Kidney (tissue), 13 donors: ENCODE measurements at regions not wholly inside any gene's neighbourhood (a gene's known extent, or its start where the extent isn't known, plus 50 kb on each side); places are given as distances from the start of the nearest gene placed in this dataset.
A peak's percentile ranks its signal among the peaks of the same experiment; 100 is the strongest.

Experiments
- DNase-seq, 5 donors: peaks; one replicate each; pipeline ENCODE4 v3.0.0-alpha.2; 2013 to 2020
- FAIRE-seq: peaks from 2 replicates; lab custom pipeline; 2012; peaks lifted over from hg19 to GRCh38; lab: Jason Lieb, UNC
- H3K27ac ChIP-seq, 2 donors: one replicate each; pipeline ENCODE4 v1.7.0; 2013; ENCODE audit warnings: low read depth in 2 of 2, low read length in 2 of 2, inconsistent platforms in 1 of 2
- H3K27me3 ChIP-seq: one replicate; pipeline ENCODE4 v1.7.1; 2013; ENCODE audit warnings: low read length, inconsistent platforms; ENCODE audit not compliant: control insufficient read depth, insufficient read depth
- H3K36me3 ChIP-seq, 3 donors: one replicate each; pipeline versions ENCODE4 v1.7.0 to v1.7.1; 2013; ENCODE audit warnings: low read length in 3 of 3, control low read depth in 1 of 3, inconsistent platforms in 1 of 3; ENCODE audit not compliant: insufficient read depth in 3 of 3, control insufficient read depth in 2 of 3
- H3K4me1 ChIP-seq, 3 donors: one replicate each; pipeline versions ENCODE4 v1.7.0 to v1.7.1; 2013; ENCODE audit warnings: low read length in 3 of 3, inconsistent platforms in 1 of 3, low read depth in 1 of 3; ENCODE audit not compliant: control insufficient read depth in 2 of 3, insufficient read depth in 2 of 3
- H3K4me3 ChIP-seq, 3 donors: one replicate each; pipeline versions ENCODE4 v1.7.0 to v1.8.1; 2013; ENCODE audit warnings: low read length in 3 of 3, control low read depth in 1 of 3, inconsistent platforms in 1 of 3
- H3K9ac ChIP-seq, 3 donors: one replicate each; pipeline versions ENCODE4 v1.7.0 to v1.7.1; 2013; ENCODE audit warnings: low read length in 3 of 3, control low read depth in 1 of 3, inconsistent platforms in 1 of 3
- H3K9me3 ChIP-seq, 3 donors: one replicate each; pipeline versions ENCODE4 v1.7.0 to v1.7.1; 2013; ENCODE audit warnings: low read length in 3 of 3, control low read depth in 1 of 3, inconsistent platforms in 1 of 3; ENCODE audit not compliant: control insufficient read depth in 2 of 3, insufficient read depth in 1 of 3
- intact Hi-C: fragments of 100-400 bp; cut with DNase I; formaldehyde crosslinking; loops from one replicate; pipeline ENCODE4 v1.11.1; 2022
- TF ChIP-seq, protein P1 (sequence below): IDR thresholded peaks from 3 replicates; pipeline ENCODE4 v1.5.1; 2012; ENCODE audit warnings: mild to moderate bottlenecking, moderate library complexity, borderline replicate concordance; ENCODE audit not compliant: insufficient read depth; ENCODE audit errors: extremely low read depth
- donor health status: control.
- donor health status: control.
- donor health status: control.
- donor health status: control.
- donor health status: control.
- donor health status: DM: yes; HTN: yes; CAD: no.
- donor health status: Normal renal cell carcinoma (clear cell type).

DNA sequence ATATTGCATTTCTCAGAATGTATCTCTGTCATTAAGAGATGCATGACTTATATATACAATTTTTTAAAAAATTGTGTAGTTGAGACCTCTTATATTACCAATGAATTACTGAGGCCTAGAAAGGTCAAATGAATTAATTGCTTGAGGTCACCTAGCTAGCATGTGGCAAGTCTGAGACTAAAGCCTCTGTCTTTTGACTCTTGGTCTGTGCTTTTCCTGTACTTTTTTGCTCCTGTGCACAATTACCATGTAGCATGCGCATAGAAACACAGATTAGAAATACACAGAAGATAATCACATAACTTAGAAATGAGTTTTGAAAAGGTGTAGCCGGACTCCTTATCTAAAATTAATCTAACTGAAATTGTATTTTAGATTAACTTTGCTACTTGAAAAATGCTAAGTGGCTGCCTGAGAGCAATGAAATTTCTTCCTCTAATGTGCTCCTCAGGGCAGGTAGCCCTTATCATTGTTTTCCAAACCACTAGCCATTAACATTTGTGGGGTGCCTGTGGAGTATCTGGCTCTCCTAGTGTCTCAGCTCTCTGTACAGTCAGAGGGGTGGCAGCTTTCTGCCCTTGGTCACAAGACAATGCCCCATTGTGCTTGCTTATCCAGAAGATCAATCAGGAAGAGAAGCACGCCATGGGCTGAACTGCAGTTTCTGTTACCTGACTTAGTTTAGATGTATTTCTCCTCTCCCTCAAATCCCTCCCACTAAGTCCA is 119.6 kb downstream of the RFC3 start:
- intact Hi-C loops: loop anchor here (10.0 kb wide), 1 partner anchor 1207 kb away; no protein-coding TSS in a partner anchor

DNA sequence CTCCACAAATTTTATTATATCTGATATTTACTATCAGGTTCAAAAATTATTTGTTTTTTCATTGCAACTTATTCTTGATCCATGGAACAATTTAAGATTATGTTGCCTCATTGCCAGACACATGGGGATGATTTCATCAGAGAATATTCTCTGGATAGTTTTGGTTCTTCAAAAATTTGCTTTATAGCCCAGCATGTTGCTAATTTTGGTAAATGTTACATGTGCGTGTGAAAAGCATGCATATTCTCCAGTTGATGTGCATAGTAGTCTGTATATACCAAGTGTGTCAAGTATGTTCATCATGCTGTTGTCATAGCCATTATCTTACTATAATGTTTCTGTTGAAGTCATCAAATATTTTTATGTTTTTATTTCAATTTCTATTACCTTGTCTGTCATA is 122.3 kb downstream of the RFC3 start:
- TF ChIP-seq, protein P1, sequence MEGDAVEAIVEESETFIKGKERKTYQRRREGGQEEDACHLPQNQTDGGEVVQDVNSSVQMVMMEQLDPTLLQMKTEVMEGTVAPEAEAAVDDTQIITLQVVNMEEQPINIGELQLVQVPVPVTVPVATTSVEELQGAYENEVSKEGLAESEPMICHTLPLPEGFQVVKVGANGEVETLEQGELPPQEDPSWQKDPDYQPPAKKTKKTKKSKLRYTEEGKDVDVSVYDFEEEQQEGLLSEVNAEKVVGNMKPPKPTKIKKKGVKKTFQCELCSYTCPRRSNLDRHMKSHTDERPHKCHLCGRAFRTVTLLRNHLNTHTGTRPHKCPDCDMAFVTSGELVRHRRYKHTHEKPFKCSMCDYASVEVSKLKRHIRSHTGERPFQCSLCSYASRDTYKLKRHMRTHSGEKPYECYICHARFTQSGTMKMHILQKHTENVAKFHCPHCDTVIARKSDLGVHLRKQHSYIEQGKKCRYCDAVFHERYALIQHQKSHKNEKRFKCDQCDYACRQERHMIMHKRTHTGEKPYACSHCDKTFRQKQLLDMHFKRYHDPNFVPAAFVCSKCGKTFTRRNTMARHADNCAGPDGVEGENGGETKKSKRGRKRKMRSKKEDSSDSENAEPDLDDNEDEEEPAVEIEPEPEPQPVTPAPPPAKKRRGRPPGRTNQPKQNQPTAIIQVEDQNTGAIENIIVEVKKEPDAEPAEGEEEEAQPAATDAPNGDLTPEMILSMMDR: no peak
- intact Hi-C loops: no loop called here
- Histone ChIP-seq H3K9ac (no peak overlapping the region), H3K9me3 (no peaks in the 10 kb centered on the region), H3K36me3 (no peaks in the 10 kb centered on the region), H3K27me3 (no peaks in the 10 kb centered on the region), H3K4me3 (no peak overlapping the region), H3K27ac (no peak overlapping the region), H3K4me1 (peaks cover 0 to 2% (median 0%) of the 10 kb centered on the region in 3 donors)
- no peak for DNase-seq
- FAIRE-seq: no peak

More for the DNA sequence above, 119.6 kb downstream of the RFC3 start:
- Histone ChIP-seq H3K4me1 (peaks cover 0 to 2% (median 0%) of the 10 kb centered on the region in 3 donors), H3K9me3 (no peaks in the 10 kb centered on the region), H3K27me3 (no peaks in the 10 kb centered on the region), H3K9ac (no peak overlapping the region), H3K36me3 (no peaks in the 10 kb centered on the region), H3K4me3 (no peak overlapping the region), H3K27ac (no peak overlapping the region)
- TF ChIP-seq, protein P1: no peak
- no peak for FAIRE-seq
- peak in 2 of 5 donors; percentile 9 to 19 for DNase-seq

DNA sequence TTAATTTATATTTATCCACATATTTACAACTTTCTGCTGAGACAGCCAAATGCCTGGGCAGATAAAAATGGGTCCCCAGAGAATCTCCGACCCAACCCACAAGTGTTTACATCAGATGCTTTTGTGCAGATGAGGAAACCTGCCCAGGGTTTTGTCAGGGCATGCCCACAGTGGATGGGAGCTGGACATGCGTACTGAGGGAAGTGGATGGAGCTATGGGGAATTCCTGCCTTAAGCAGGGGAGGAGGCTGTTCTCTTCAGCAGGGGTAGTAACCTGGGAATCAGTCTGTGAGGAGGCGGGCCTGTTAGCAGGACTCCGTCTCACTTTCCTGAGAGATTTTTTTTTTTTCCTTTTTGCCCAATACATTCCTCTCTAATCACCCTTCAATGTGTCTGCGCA is 122.9 kb downstream of the RFC3 start:
- no peaks in the 10 kb centered on the region for H3K36me3 ChIP-seq
- H3K9ac ChIP-seq: no peak overlapping the region
- no peak overlapping the region for H3K27ac ChIP-seq
- H3K4me1 ChIP-seq: peaks cover 0 to 2% (median 0%) of the 10 kb centered on the region in 3 donors
- DNase-seq (no peak), FAIRE-seq (no peak)
- no peaks in the 10 kb centered on the region for H3K27me3 ChIP-seq
- TF ChIP-seq, protein P1: no peak
- intact Hi-C loops: no loop called here
- H3K4me3 ChIP-seq: no peak overlapping the region
- H3K9me3 ChIP-seq: no peaks in the 10 kb centered on the region
